Glomerular visceral epithelial cell (primary cell): ENCODE measurements at regions not wholly inside any gene's neighbourhood (a gene's known extent, or its start where the extent isn't known, plus 50 kb on each side); places are given as distances from the start of the nearest gene placed in this dataset.
"Not testable (repeated sequence)": the region's sequence is repeated elsewhere in the genome, so short reads cannot be mapped to it uniquely, and the experiment has no call there.

ENCODE experiments used
- DNase-seq: peaks from one replicate; pipeline ENCODE4 v3.0.0-alpha.2; 2016; ENCODE audit errors: extremely low spot score

- no peak for DNase-seq
Observed at GRCh38 chr1:4118746-4119515, 218.9 kb upstream of the C1orf174 start.

- no peak for DNase-seq
Observed at GRCh38 chr1:4119516-4120220, 219.6 kb upstream of the C1orf174 start.

- no peak for DNase-seq
Observed at GRCh38 chr1:4120557-4121292, 220.7 kb upstream of the C1orf174 start.

GRCh38 chr1:4121293-4121684 is 221.2 kb upstream of the C1orf174 start:
- no peak for DNase-seq

- DNase-seq, result no peak
Observed at GRCh38 chr1:4121834-4122512, 221.9 kb upstream of the C1orf174 start.

GRCh38 chr1:4122513-4123160 is 222.6 kb upstream of the C1orf174 start:
- no peak for DNase-seq

GRCh38 chr1:4124631-4125145 is 224.6 kb upstream of the C1orf174 start:
- no peak for DNase-seq

GRCh38 chr1:4126251-4126650 is 226.2 kb upstream of the C1orf174 start:
- DNase-seq, result no peak

GRCh38 chr1:4126731-4127591 is 226.9 kb upstream of the C1orf174 start:
- DNase-seq, result no peak

GRCh38 chr1:4127592-4128140 is 227.6 kb upstream of the C1orf174 start:
- no peak for DNase-seq

GRCh38 chr1:4128616-4129015 is 228.5 kb upstream of the C1orf174 start:
- DNase-seq, result no peak

- DNase-seq, result no peak
Observed at GRCh38 chr1:4129693-4130092, 229.6 kb upstream of the C1orf174 start.

- no peak for DNase-seq
Observed at GRCh38 chr1:4130096-4130495, 230.0 kb upstream of the C1orf174 start.

- DNase-seq, result no peak
Observed at GRCh38 chr1:4131734-4132133, 231.7 kb upstream of the C1orf174 start.

- no peak for DNase-seq
Observed at GRCh38 chr1:4132352-4133296, 232.6 kb upstream of the C1orf174 start.

- no peak for DNase-seq
Observed at GRCh38 chr1:4133297-4133938, 233.3 kb upstream of the C1orf174 start.

GRCh38 chr1:4133939-4134321 is 233.9 kb upstream of the C1orf174 start:
- DNase-seq, result no peak

- DNase-seq, result not testable (repeated sequence)
Observed at GRCh38 chr1:4135853-4136252, 235.8 kb upstream of the C1orf174 start.
